Activated T-cell treated with anti-CD3 and anti-CD28 coated beads, Interleukin-2, amount 50 U/mL, for 24 hours (primary cell): ENCODE measurements at regions not wholly inside any gene's neighbourhood (a gene's known extent, or its start where the extent isn't known, plus 50 kb on each side); places are given as distances from the start of the nearest gene placed in this dataset.

Source experiments
- DNase-seq: peaks from one replicate; pipeline ENCODE4 v3.0.0-alpha.2; 2020
- H3K27ac Mint-ChIP-seq: 2 replicates; pipeline ENCODE4 v1.8.0; 2020; ENCODE audit warnings: mild to moderate bottlenecking, mixed read lengths
- H3K27me3 Mint-ChIP-seq: 2 replicates; pipeline ENCODE4 v1.8.0; 2020; ENCODE audit warnings: mixed read lengths
- H3K36me3 Mint-ChIP-seq: 2 replicates; pipeline ENCODE4 v1.8.0; 2020; ENCODE audit warnings: low read depth, mixed read lengths
- H3K4me1 Mint-ChIP-seq: 2 replicates; pipeline ENCODE4 v1.8.0; 2020; ENCODE audit warnings: low read depth, mixed read lengths
- H3K4me3 Mint-ChIP-seq: 2 replicates; pipeline ENCODE4 v1.8.0; 2020; ENCODE audit warnings: mild to moderate bottlenecking, moderate library complexity, mixed read lengths
- H3K9me3 Mint-ChIP-seq: 2 replicates; pipeline ENCODE4 v1.8.0; 2020; ENCODE audit warnings: mixed read lengths

DNA sequence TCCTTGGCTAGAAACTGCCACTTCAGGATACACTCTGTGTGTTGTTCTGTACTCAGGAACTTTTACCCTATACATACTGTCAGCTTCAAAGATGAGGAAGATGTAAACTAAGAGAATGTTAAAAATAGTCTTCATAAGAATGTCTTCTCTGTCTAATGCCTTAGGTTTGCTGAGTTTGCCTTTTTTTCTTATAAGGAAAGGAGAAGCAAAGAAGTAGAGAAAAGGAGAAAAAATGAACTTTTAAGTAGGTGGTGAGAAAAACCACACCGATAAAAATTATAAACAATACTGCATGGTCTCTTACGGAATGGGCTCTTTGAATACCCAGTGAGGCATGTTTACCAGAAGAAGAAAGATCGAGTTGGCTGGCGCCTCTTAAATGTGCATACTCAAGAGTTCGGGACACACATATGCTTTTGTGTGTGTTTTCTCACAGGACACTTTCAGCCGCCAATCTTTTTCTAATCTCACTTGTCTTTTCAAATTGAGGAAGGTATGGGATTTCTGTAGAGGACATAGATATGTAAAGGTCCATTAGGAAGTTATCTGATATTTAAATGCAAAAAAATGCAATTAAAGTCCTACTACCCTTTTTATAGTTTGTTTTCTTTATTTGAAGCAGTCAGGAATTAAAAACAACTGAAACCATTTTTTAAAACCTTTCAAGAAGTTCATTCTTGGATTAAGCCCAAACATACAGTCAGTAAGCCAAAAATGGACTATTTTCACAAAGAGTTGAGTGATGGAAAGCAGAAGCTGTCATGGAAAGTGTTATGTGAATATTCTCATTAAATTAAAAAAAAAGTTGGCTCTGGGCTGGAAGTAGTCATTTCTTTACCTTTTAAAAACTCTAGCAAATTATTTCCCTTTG, 100.6 kb upstream of the MDFIC start:
- Mint-ChIP-seq H3K9me3 (peaks cover 9% of the 10 kb centered on the region), H3K4me1 (peaks cover 49% of the 10 kb centered on the region), H3K4me3 (no peak overlapping the region), H3K27me3 (peaks cover 7% of the 10 kb centered on the region), H3K27ac (peak overlapping the region; percentile 57), H3K36me3 (peaks cover 12% of the 10 kb centered on the region)
- no peak for DNase-seq

- H3K4me1 Mint-ChIP-seq: peaks cover 47% of the 10 kb centered on the region
- H3K4me3 Mint-ChIP-seq: no peak overlapping the region
- H3K27ac Mint-ChIP-seq: peak overlapping the region; percentile 57
- H3K36me3 Mint-ChIP-seq: peaks cover 14% of the 10 kb centered on the region
- peaks cover 11% of the 10 kb centered on the region for H3K9me3 Mint-ChIP-seq
- no peak for DNase-seq
- H3K27me3 Mint-ChIP-seq: peaks cover 7% of the 10 kb centered on the region
Measured at GRCh38 chr7:114822131-114822530, 99.8 kb upstream of the MDFIC start.

DNA sequence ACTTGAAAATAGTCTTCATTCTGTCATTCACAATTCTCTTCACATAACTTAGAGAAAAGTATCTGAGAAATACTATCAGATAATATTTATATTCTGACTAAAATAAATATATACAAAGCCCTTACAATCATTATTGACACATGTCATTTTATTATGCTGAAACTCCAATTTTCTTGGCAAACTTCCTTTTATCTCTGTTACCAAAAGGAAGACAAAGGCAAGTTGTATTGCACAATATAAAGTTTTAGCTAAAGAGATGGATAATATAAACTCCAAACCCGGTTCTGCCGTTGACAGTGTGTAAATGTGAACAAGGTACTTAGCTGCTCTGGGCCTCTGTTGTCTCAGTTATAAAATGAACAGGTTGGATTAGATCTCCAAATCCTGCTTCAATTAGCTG, 99.0 kb upstream of the MDFIC start:
- no peak overlapping the region for H3K4me3 Mint-ChIP-seq

DNA sequence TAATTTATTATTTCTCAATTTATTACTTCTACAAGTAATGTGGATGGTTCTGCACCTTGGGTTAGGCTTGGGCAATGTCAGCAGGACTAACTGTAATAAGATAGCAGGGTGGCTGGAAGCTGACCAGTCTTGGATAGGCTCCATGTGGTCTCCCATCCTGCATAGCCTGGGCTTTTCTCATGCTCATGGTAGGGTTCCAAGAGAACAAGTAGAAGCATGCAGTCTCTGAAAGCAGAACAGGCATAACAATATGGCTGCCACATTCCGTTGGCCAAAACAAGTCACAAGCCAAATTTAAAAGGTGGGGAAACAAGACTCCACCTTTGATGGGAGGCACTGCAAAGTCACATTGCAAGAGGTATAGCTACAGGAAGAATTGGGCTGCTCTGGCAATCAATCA, 98.6 kb upstream of the MDFIC start:
- Mint-ChIP-seq H3K27ac (no peak overlapping the region), H3K9me3 (peaks cover 21% of the 10 kb centered on the region), H3K36me3 (peaks cover 23% of the 10 kb centered on the region), H3K27me3 (peaks cover 7% of the 10 kb centered on the region), H3K4me3 (no peak overlapping the region), H3K4me1 (peaks cover 44% of the 10 kb centered on the region)
- no peak for DNase-seq

More for the DNA sequence above, 99.0 kb upstream of the MDFIC start:
- DNase-seq: no peak
- H3K27ac Mint-ChIP-seq: no peak overlapping the region
- H3K9me3 Mint-ChIP-seq: peaks cover 16% of the 10 kb centered on the region
- peaks cover 47% of the 10 kb centered on the region for H3K4me1 Mint-ChIP-seq
- H3K27me3 Mint-ChIP-seq: peaks cover 7% of the 10 kb centered on the region
- H3K36me3 Mint-ChIP-seq: peaks cover 19% of the 10 kb centered on the region

DNA sequence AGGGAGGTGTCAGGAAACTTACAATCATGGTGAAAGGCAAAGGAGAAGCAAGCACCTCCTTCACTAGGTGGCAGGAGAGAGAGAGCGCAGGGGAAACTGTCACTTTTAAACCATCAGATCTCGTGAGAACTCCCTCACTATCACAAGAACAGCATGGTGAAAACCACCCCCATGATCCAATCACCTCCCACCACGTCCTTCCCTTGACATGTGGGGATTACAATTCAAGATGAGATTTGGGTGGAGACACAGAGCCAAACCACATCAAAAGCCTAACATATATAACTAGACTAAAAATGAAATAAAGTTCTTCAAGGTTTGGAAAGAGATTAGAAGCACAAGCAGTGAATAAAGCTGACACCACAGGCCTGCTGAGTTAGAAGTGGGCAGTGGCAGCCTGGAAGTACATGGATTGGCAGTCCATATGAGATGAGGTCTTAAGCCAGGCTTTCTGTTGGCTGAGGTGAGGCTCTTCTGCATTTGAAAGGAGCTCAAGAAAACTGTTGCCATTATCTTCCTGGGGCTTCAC, 96.4 kb upstream of the MDFIC start:
- Mint-ChIP-seq H3K27me3 (no peaks in the 10 kb centered on the region), H3K9me3 (peaks cover 23% of the 10 kb centered on the region), H3K4me1 (peaks cover 33% of the 10 kb centered on the region), H3K27ac (peak overlapping the region; percentile 94), H3K36me3 (peaks cover 25% of the 10 kb centered on the region), H3K4me3 (peak overlapping the region; percentile 8)
- peak; percentile 57 for DNase-seq

GRCh38 chr7:114830952-114831351, 90.9 kb upstream of the MDFIC start:
- Mint-ChIP-seq H3K9me3 (peaks cover 20% of the 10 kb centered on the region), H3K36me3 (peaks cover 18% of the 10 kb centered on the region), H3K4me3 (no peak overlapping the region), H3K4me1 (peaks cover 42% of the 10 kb centered on the region), H3K27ac (no peak overlapping the region), H3K27me3 (peaks cover 4% of the 10 kb centered on the region)
- DNase-seq: no peak

GRCh38 chr7:114832906-114833595, 88.8 kb upstream of the MDFIC start:
- Mint-ChIP-seq H3K9me3 (peaks cover 7% of the 10 kb centered on the region), H3K4me3 (peak overlapping the region; percentile 35), H3K27me3 (peaks cover 9% of the 10 kb centered on the region), H3K27ac (peak overlapping the region; percentile 97), H3K36me3 (peaks cover 4% of the 10 kb centered on the region), H3K4me1 (peaks cover 42% of the 10 kb centered on the region)
- DNase-seq: no peak

DNA sequence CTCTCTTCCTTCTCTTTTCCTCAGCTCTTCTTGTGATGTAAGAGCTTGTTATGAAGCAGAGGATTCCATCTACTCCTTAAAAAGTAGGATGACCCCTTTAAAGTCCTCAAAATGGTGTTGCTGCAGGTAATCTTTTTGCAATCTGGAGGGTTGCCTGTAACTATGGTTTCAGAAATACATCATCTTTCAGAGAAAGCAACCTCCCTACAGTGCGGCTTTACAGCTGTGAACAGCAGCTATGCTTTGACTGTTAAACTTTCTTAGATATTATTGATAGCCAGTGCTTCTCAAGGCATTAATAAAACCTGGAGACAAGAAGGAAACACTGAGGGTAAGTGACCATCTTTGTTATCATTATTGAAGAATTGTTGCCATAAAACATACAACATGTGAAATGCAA, 86.6 kb upstream of the MDFIC start:
- no peak overlapping the region for H3K27ac Mint-ChIP-seq
- no peak overlapping the region for H3K4me3 Mint-ChIP-seq
- no peaks in the 10 kb centered on the region for H3K36me3 Mint-ChIP-seq
- peaks cover 48% of the 10 kb centered on the region for H3K4me1 Mint-ChIP-seq
- no peak for DNase-seq
- peaks cover 17% of the 10 kb centered on the region for H3K27me3 Mint-ChIP-seq
- H3K9me3 Mint-ChIP-seq: peaks cover 2% of the 10 kb centered on the region

- H3K36me3 Mint-ChIP-seq: no peaks in the 10 kb centered on the region
- peaks cover 2% of the 10 kb centered on the region for H3K9me3 Mint-ChIP-seq
- DNase-seq: no peak
- H3K27me3 Mint-ChIP-seq: peaks cover 17% of the 10 kb centered on the region
- no peak overlapping the region for H3K27ac Mint-ChIP-seq
- H3K4me1 Mint-ChIP-seq: peaks cover 48% of the 10 kb centered on the region
- H3K4me3 Mint-ChIP-seq: no peak overlapping the region
Measured at GRCh38 chr7:114835861-114836260, 86.0 kb upstream of the MDFIC start.

GRCh38 chr7:114842551-114843065, 79.3 kb upstream of the MDFIC start:
- H3K4me1 Mint-ChIP-seq: peaks cover 6% of the 10 kb centered on the region
- DNase-seq: no peak
- no peaks in the 10 kb centered on the region for H3K9me3 Mint-ChIP-seq
- no peak overlapping the region for H3K27ac Mint-ChIP-seq
- H3K4me3 Mint-ChIP-seq: no peak overlapping the region
- peaks cover 12% of the 10 kb centered on the region for H3K27me3 Mint-ChIP-seq
- H3K36me3 Mint-ChIP-seq: no peaks in the 10 kb centered on the region

GRCh38 chr7:114843102-114843501, 78.8 kb upstream of the MDFIC start:
- Mint-ChIP-seq H3K36me3 (no peaks in the 10 kb centered on the region), H3K4me3 (no peak overlapping the region), H3K27ac (no peak overlapping the region), H3K9me3 (no peaks in the 10 kb centered on the region), H3K4me1 (peaks cover 6% of the 10 kb centered on the region), H3K27me3 (peaks cover 8% of the 10 kb centered on the region)
- DNase-seq: no peak

GRCh38 chr7:114851406-114852061, 70.4 kb upstream of the MDFIC start:
- Mint-ChIP-seq H3K9me3 (no peaks in the 10 kb centered on the region), H3K36me3 (no peaks in the 10 kb centered on the region), H3K4me3 (no peak overlapping the region), H3K27ac (no peak overlapping the region), H3K4me1 (peaks cover 11% of the 10 kb centered on the region), H3K27me3 (peaks cover 2% of the 10 kb centered on the region)
- no peak for DNase-seq

DNA sequence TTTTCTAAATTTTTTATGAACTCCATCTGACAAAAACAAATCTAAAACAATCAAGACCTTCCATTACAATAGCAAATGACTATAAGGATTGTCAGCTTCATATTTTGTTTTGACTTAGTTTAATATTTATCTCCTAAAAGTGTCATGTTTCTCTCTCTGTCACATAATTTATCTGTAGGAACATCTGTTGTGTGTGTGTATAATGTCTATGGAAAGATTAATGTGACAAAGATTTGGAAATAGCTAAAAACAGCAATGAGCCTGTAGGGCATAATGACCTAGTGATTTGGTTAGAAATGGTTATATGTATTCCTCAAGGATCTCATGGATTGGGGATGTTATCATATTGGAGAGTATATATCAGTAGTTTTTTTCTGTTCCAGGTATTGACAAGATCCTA, 69.6 kb upstream of the MDFIC start:
- Mint-ChIP-seq H3K27ac (no peak overlapping the region), H3K27me3 (peaks cover 2% of the 10 kb centered on the region), H3K4me1 (peaks cover 11% of the 10 kb centered on the region), H3K4me3 (no peak overlapping the region), H3K36me3 (no peaks in the 10 kb centered on the region), H3K9me3 (no peaks in the 10 kb centered on the region)
- no peak for DNase-seq

DNA sequence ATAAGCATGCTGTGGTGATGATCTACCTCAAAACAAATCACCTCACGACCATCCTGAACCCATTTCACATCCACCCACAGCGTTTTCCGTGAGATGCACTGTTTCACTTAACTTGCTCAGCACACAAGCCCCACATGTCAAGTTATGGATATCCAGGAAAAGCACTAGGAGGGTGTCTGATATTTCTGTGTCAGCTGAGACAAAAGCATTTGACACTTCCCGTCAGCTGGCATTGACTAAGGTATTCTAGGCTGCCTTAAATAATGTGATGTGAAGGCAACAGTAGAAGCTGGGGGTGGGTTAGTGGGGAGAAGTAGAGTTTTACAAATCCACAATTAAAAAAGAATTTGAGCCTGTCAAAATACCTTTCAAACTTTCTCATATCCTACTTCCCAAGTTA, 68.7 kb upstream of the MDFIC start:
- Mint-ChIP-seq H3K9me3 (no peaks in the 10 kb centered on the region), H3K27ac (no peak overlapping the region), H3K36me3 (no peaks in the 10 kb centered on the region), H3K4me1 (peaks cover 11% of the 10 kb centered on the region), H3K4me3 (no peak overlapping the region), H3K27me3 (peaks cover 2% of the 10 kb centered on the region)
- no peak for DNase-seq
